Astrocyte of the cerebellum (primary cell): ENCODE measurements at regions not wholly inside any gene's neighbourhood (a gene's known extent, or its start where the extent isn't known, plus 50 kb on each side); places are given as distances from the start of the nearest gene placed in this dataset.

ENCODE experiments used
- DNase-seq: peaks from one replicate; pipeline ENCODE4 v3.0.0-alpha.2; 2011; ENCODE audit warnings: low read depth
- H3K4me3 ChIP-seq: 2 replicates; pipeline ENCODE4 v1.5.1; 2011; ENCODE audit warnings: mild to moderate bottlenecking, low read depth, low read length, moderate library complexity
- CTCF ChIP-seq: IDR thresholded peaks from 2 replicates; pipeline ENCODE4 v1.5.1; 2012; ENCODE audit warnings: low read length, low read depth, moderate library complexity, mild to moderate bottlenecking; ENCODE audit errors: missing control alignments
- in situ Hi-C: cut with HindIII; loops from 2 replicates; pipeline ENCODE4 v1.10.0; 2017; ENCODE audit warnings: low sequenced_read_pairs

GRCh38 chr9:86818636-86819035, 128.7 kb downstream of the GAS1 start:
- no peak overlapping the region for H3K4me3 ChIP-seq
- no peak for TF ChIP-seq CTCF
- in situ Hi-C loops, result no loop called here
- no peak for DNase-seq

GRCh38 chr9:86816868-86817267, 130.4 kb downstream of the GAS1 start:
- no peak for DNase-seq
- in situ Hi-C loops, result no loop called here
- no peak overlapping the region for H3K4me3 ChIP-seq
- no peak for TF ChIP-seq CTCF

- no peak for TF ChIP-seq CTCF
- no peak overlapping the region for H3K4me3 ChIP-seq
- in situ Hi-C loops, result no loop called here
- DNase-seq, result no peak
Observed at GRCh38 chr9:86816366-86816765, 130.9 kb downstream of the GAS1 start.

GRCh38 chr9:86812616-86813015, 134.7 kb downstream of the GAS1 start:
- in situ Hi-C loops, result no loop called here
- TF ChIP-seq CTCF, result no peak
- no peak for DNase-seq
- H3K4me3 ChIP-seq, result no peak overlapping the region

GRCh38 chr9:86809759-86810367, 137.4 kb downstream of the GAS1 start:
- H3K4me3 ChIP-seq, result no peak overlapping the region
- in situ Hi-C loops, result no loop called here

GRCh38 chr9:86809151-86809550, 138.2 kb downstream of the GAS1 start:
- in situ Hi-C loops, result no loop called here
- H3K4me3 ChIP-seq, result no peak overlapping the region
- no peak for DNase-seq
- TF ChIP-seq CTCF, result no peak

More at GRCh38 chr9:86809759-86810367, 137.4 kb downstream of the GAS1 start:
- DNase-seq, result no peak
- TF ChIP-seq CTCF, result no peak
